ENCODE measurements at regions not wholly inside any gene's neighbourhood (a gene's known extent, or its start where the extent isn't known, plus 50 kb on each side); places are given as distances from the start of the nearest gene placed in this dataset.

GRCh38 chr11:104546501-104546900, 351.8 kb downstream of the CASP12 start:
- TF ChIP-seq CTCF (IDR thresholded peaks at IDR 0.05; ENCODE audit: insufficient read depth, low read depth, low read length) (no peak), EZH2 (IDR thresholded peaks at IDR 0.05; ENCODE audit: insufficient read depth, low read length) (no peak)
